HL-60 (cell line): ENCODE measurements at regions not wholly inside any gene's neighbourhood (a gene's known extent, or its start where the extent isn't known, plus 50 kb on each side); places are given as distances from the start of the nearest gene placed in this dataset.

ENCODE experiments used
- DNase-seq, 2 experiments: peaks; one replicate each; pipeline ENCODE4 v3.0.0-alpha.2; 2010 to 2020; ENCODE audit warnings: low read depth in 1 of 2, low spot score in 1 of 2
- H3K27ac ChIP-seq: fragments of 250-450 bp; sonication (Bioruptor Pico); replicated peaks from 2 replicates; pipeline ENCODE4 v1.5.1; 2020; ENCODE audit warnings: mild to moderate bottlenecking, moderate library complexity
- H3K27me3 ChIP-seq: fragments of 250-450 bp; sonication (Bioruptor Pico); 2 replicates; pipeline ENCODE4 v1.5.1; 2021; ENCODE audit warnings: mild to moderate bottlenecking, moderate library complexity; ENCODE audit not compliant: insufficient read depth, poor library complexity, severe bottlenecking
- H3K4me3 ChIP-seq: replicated peaks from 2 replicates; pipeline ENCODE4 v1.5.1; 2011; ENCODE audit warnings: mild to moderate bottlenecking, control low read depth, low read length; ENCODE audit not compliant: insufficient read depth
- CTCF ChIP-seq: IDR thresholded peaks from one replicate; pipeline ENCODE4 v1.5.1; 2011; ENCODE audit warnings: low read length, control low read depth, inconsistent platforms; ENCODE audit not compliant: insufficient read depth
- GABPA ChIP-seq: IDR thresholded peaks from 2 replicates; pipeline ENCODE4 v1.6.1; 2012; ENCODE audit warnings: low read depth
- POLR2AphosphoS5 ChIP-seq: IDR thresholded peaks from 2 replicates; pipeline ENCODE4 v1.6.1; 2012; ENCODE audit warnings: low read depth
- REST ChIP-seq: IDR thresholded peaks from 2 replicates; pipeline ENCODE4 v1.6.1; 2012; ENCODE audit warnings: low read depth; ENCODE audit not compliant: insufficient replicate concordance
- SPI1 ChIP-seq: IDR thresholded peaks from 2 replicates; pipeline ENCODE4 v1.6.1; 2012; ENCODE audit warnings: low read depth, mild to moderate bottlenecking, borderline replicate concordance

GRCh38 chr17:72287586-72287985, 166.8 kb downstream of the SOX9 start:
- no peak for DNase-seq
- TF ChIP-seq REST = no peak
- no peak for TF ChIP-seq CTCF
- TF ChIP-seq SPI1 = no peak
- no peak for TF ChIP-seq POLR2AphosphoS5
- no peak for TF ChIP-seq GABPA
- Histone ChIP-seq H3K27ac (no peak overlapping the region), H3K27me3 (peaks cover 4% of the 10 kb centered on the region), H3K4me3 (no peak overlapping the region)

GRCh38 chr17:72294487-72294893, 173.7 kb downstream of the SOX9 start:
- H3K27ac ChIP-seq = no peak overlapping the region
- no peak for DNase-seq
- H3K27me3 ChIP-seq = no peaks in the 10 kb centered on the region
- TF ChIP-seq GABPA (no peak), SPI1 (no peak), POLR2AphosphoS5 (no peak), REST (no peak)
- H3K4me3 ChIP-seq = no peak overlapping the region

GRCh38 chr17:72295916-72296315, 175.1 kb downstream of the SOX9 start:
- no peak for DNase-seq
- H3K4me3 ChIP-seq = no peak overlapping the region
- TF ChIP-seq REST = no peak
- TF ChIP-seq CTCF = no peak
- TF ChIP-seq SPI1 = no peak
- TF ChIP-seq GABPA = no peak
- no peak for TF ChIP-seq POLR2AphosphoS5
- H3K27me3 ChIP-seq = no peaks in the 10 kb centered on the region
- H3K27ac ChIP-seq = no peak overlapping the region
